ENCODE measurements at regions not wholly inside any gene's neighbourhood (a gene's known extent, or its start where the extent isn't known, plus 50 kb on each side); places are given as distances from the start of the nearest gene placed in this dataset.

GRCh38 chr18:60162388-60162787 is 210.2 kb downstream of the MC4R start:
- Histone ChIP-seq H2BK120ac (replicated peaks; ENCODE audit: low read depth, low read length) (no peak overlapping the region), H2BK20ac (ENCODE audit: low read length) (no peak overlapping the region), H3K23ac (ENCODE audit: insufficient read length) (no peak overlapping the region), H2BK12ac (ENCODE audit: low read depth, low read length) (no peak overlapping the region), H2AK5ac (ENCODE audit: low read depth, low read length) (no peak overlapping the region), H2BK15ac (ENCODE audit: low read length) (no peak overlapping the region), H3K14ac (ENCODE audit: insufficient read length) (no peak overlapping the region), H3K9ac (replicated peaks in 1 of 4; ENCODE audit: extremely low read depth in 1 of 4, low read depth in 3 of 4, low read length in 3 of 4) (no peak overlapping the region), H2AFZ (ENCODE audit: low read length) (no peak overlapping the region), H3K27ac (ENCODE audit: low read depth, low read length) (no peak overlapping the region), H2BK5ac (ENCODE audit: low read depth, low read length) (no peak overlapping the region), H4K91ac (replicated peaks; ENCODE audit: insufficient read length, low read length) (no peak overlapping the region), H3K9me3 (ENCODE audit: insufficient read depth in 2 of 2, low read depth in 1 of 2, low read length in 1 of 2) (no peaks in the 10 kb centered on the region), H3K4me3 (ENCODE audit: extremely low read depth in 1 of 4, insufficient read depth in 2 of 4, low read depth in 3 of 4, low read length in 4 of 4) (no peak overlapping the region), H3K23me2 (ENCODE audit: low read depth, low read length) (peaks cover 2% of the 10 kb centered on the region; the same call in 1 of the 2 replicates), H3K4me1 (replicated peaks in 1 of 4; ENCODE audit: control insufficient read depth in 3 of 4, insufficient read depth in 4 of 4, low read length in 3 of 4) (no peaks in the 10 kb centered on the region), H4K8ac (ENCODE audit: extremely low read depth, insufficient read depth, low read length) (no peak overlapping the region), H3K27me3 (replicated peaks in 1 of 4; ENCODE audit: control insufficient read depth in 3 of 4, extremely low read depth in 1 of 4, insufficient read depth in 3 of 4, low read length in 3 of 4) (no peaks in the 10 kb centered on the region), H3K18ac (ENCODE audit: extremely low read depth, low read length) (no peak overlapping the region), H3K36me3 (ENCODE audit: control insufficient read depth in 2 of 4, insufficient read depth in 4 of 4, low read length in 3 of 4) (no peaks in the 10 kb centered on the region), H4K5ac (ENCODE audit: insufficient read length, low read depth, low read length) (no peak overlapping the region), H3K79me1 (ENCODE audit: low read depth, low read length) (no peaks in the 10 kb centered on the region), H3K4me2 (ENCODE audit: insufficient read depth in 1 of 2, low read depth in 2 of 2, low read length in 2 of 2) (no peak overlapping the region), H3K79me2 (ENCODE audit: control insufficient read depth in 1 of 2, insufficient read depth in 2 of 2, low read length in 2 of 2) (no peaks in the 10 kb centered on the region), H3K4ac (replicated peaks; ENCODE audit: insufficient read length, low read depth, low read length) (no peak overlapping the region), H4K20me1 (replicated peaks in 1 of 2; ENCODE audit: control insufficient read depth in 1 of 2, insufficient read depth in 2 of 2, low read length in 2 of 2) (no peaks in the 10 kb centered on the region), H3K56ac (replicated peaks; ENCODE audit: insufficient read length, low read depth, low read length) (no peak overlapping the region)
- TF ChIP-seq SAP30 (IDR thresholded peaks at IDR 0.05; ENCODE audit: insufficient read depth, insufficient replicate concordance, low read length): no peak
- no peak for TF ChIP-seq POU5F1 (IDR thresholded peaks at IDR 0.05; ENCODE audit: low read depth, low read length)
- no peak for TF ChIP-seq RXRA (IDR thresholded peaks at IDR 0.05; ENCODE audit: insufficient read depth, low read depth, low read length)
- no peak for TF ChIP-seq GABPA (IDR thresholded peaks at IDR 0.05; ENCODE audit: borderline replicate concordance, insufficient read depth, low read length)
- TF ChIP-seq TAF1 (IDR thresholded peaks at IDR 0.05; ENCODE audit: low read depth, low read length): no peak
- TF ChIP-seq, protein P1, sequence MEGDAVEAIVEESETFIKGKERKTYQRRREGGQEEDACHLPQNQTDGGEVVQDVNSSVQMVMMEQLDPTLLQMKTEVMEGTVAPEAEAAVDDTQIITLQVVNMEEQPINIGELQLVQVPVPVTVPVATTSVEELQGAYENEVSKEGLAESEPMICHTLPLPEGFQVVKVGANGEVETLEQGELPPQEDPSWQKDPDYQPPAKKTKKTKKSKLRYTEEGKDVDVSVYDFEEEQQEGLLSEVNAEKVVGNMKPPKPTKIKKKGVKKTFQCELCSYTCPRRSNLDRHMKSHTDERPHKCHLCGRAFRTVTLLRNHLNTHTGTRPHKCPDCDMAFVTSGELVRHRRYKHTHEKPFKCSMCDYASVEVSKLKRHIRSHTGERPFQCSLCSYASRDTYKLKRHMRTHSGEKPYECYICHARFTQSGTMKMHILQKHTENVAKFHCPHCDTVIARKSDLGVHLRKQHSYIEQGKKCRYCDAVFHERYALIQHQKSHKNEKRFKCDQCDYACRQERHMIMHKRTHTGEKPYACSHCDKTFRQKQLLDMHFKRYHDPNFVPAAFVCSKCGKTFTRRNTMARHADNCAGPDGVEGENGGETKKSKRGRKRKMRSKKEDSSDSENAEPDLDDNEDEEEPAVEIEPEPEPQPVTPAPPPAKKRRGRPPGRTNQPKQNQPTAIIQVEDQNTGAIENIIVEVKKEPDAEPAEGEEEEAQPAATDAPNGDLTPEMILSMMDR (IDR thresholded peaks at IDR 0.05; ENCODE audit: control extremely low read depth in 1 of 3, insufficient read depth in 1 of 3, low read depth in 1 of 3, low read length in 3 of 3): no peak
- no peak for TF ChIP-seq HDAC6 (IDR thresholded peaks at IDR 0.05; ENCODE audit: low read depth, low read length)
- no peak for TF ChIP-seq SP4 (IDR thresholded peaks at IDR 0.05; ENCODE audit: low read length)
- TF ChIP-seq BRCA1 (IDR thresholded peaks at IDR 0.05; ENCODE audit: low read depth, low read length): no peak
- no peak for TF ChIP-seq RFX5 (IDR thresholded peaks at IDR 0.05; ENCODE audit: borderline replicate concordance, low read depth, low read length)
- POLR2A ChIA-PET (ENCODE audit: partially characterized antibody): no interaction called here
- CTCF ChIA-PET (ENCODE audit: partially characterized antibody): interaction anchor here (1.5 kb wide), 1 partner anchor 448 kb away, joined by 4 read pairs; no protein-coding TSS in a partner anchor
- DNase-seq (ENCODE audit: low read depth in 1 of 2, low spot score in 2 of 2) (no peak), FAIRE-seq (no peak)

All from H1 (cell line).